ENCODE measurements at regions not wholly inside any gene's neighbourhood (a gene's known extent, or its start where the extent isn't known, plus 50 kb on each side); places are given as distances from the start of the nearest gene placed in this dataset.

DNA sequence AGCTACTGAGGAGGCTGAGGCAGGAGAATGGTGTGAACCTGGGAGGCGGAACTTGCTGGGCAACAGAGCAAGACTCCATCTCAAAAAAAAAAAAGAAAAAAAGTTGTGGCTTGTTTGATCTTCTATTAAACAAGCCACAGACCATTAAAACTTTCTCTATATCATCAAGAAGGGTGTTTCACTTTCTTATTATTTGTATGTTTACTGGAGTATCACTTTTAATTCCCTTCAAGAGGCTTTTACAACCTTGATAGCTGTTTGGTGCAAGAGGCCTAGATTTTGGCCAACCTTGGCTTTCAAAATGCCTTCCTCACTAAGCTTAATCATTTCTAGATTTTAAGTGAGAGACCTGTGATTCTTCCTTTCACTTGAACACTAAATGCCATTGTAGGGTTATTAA, 339.1 kb downstream of the TSN start:
- H3K4me3 ChIP-seq = no peak overlapping the region
- intact Hi-C loops (cut with micrococcal nuclease; ENCODE audit: unreplicated experiment) = no loop called here
- H2AFZ ChIP-seq = no peak overlapping the region
- POLR2A ChIA-PET (ENCODE audit: unreplicated experiment) = no interaction called here
- H3K4me1 ChIP-seq (replicated peaks; ENCODE audit: insufficient read depth) = no peaks in the 10 kb centered on the region
- H3K9me3 ChIP-seq (ENCODE audit: insufficient read depth, low read depth) = no peaks in the 10 kb centered on the region
- no peak for DNase-seq
- H3K27me3 ChIP-seq (ENCODE audit: insufficient read depth, low read depth) = 0 out of 2 replicates have a peak, but pooled peaks cover 19% of the 10 kb centered on the region
- no peak for TF ChIP-seq CTCF (conservative IDR thresholded peaks at IDR 0.05)
- TF ChIP-seq EZH2 (IDR thresholded peaks at IDR 0.05; ENCODE audit: low read depth) = no peak
- no TSS peak for BruUV-seq (replicated peaks)
- no peaks in the 10 kb centered on the region for H3K9me2 ChIP-seq (ENCODE audit: insufficient read depth)
- no peak overlapping the region for H3K4me2 ChIP-seq
- H3F3A ChIP-seq (ENCODE audit: insufficient read depth, low read depth) = no peaks in the 10 kb centered on the region
- CTCF ChIA-PET = no interaction called here
- H4K20me1 ChIP-seq (ENCODE audit: insufficient read depth) = peaks cover 4% of the 10 kb centered on the region; the same call in 1 of the 2 replicates
- no peak overlapping the region for H3K27ac ChIP-seq
- no peaks in the 10 kb centered on the region for H3K79me2 ChIP-seq (ENCODE audit: low read depth)
- no peaks in the 10 kb centered on the region for H3K36me3 ChIP-seq (ENCODE audit: low read depth)

GRCh38 chr2:122096761-122097160, 341.3 kb downstream of the TSN start:
- intact Hi-C loops (cut with micrococcal nuclease; ENCODE audit: unreplicated experiment) = no loop called here
- H3K27me3 ChIP-seq (ENCODE audit: insufficient read depth, low read depth) = 0 out of 2 replicates have a peak, but pooled peaks cover 19% of the 10 kb centered on the region
- H3K4me1 ChIP-seq (replicated peaks; ENCODE audit: insufficient read depth) = no peaks in the 10 kb centered on the region
- H3F3A ChIP-seq (ENCODE audit: insufficient read depth, low read depth) = no peaks in the 10 kb centered on the region
- no peaks in the 10 kb centered on the region for H3K36me3 ChIP-seq (ENCODE audit: low read depth)
- H3K79me2 ChIP-seq (ENCODE audit: low read depth) = no peaks in the 10 kb centered on the region
- no peak overlapping the region for H3K4me3 ChIP-seq
- no peaks in the 10 kb centered on the region for H3K9me3 ChIP-seq (ENCODE audit: insufficient read depth, low read depth)
- H3K4me2 ChIP-seq = no peak overlapping the region
- no peak overlapping the region for H2AFZ ChIP-seq
- no TSS peak for BruUV-seq (replicated peaks)
- ChIA-PET CTCF (no interaction called here), POLR2A (ENCODE audit: unreplicated experiment) (no interaction called here)
- no peaks in the 10 kb centered on the region; the same call in 1 of the 2 replicates for H4K20me1 ChIP-seq (ENCODE audit: insufficient read depth)
- no peak overlapping the region for H3K27ac ChIP-seq
- no peak for DNase-seq
- TF ChIP-seq EZH2 (IDR thresholded peaks at IDR 0.05; ENCODE audit: low read depth) (no peak), CTCF (conservative IDR thresholded peaks at IDR 0.05) (no peak)
- no peaks in the 10 kb centered on the region for H3K9me2 ChIP-seq (ENCODE audit: insufficient read depth)

- no peak for DNase-seq
- intact Hi-C loops (cut with micrococcal nuclease; ENCODE audit: unreplicated experiment) = no loop called here
- TF ChIP-seq CTCF (conservative IDR thresholded peaks at IDR 0.05) (no peak), EZH2 (IDR thresholded peaks at IDR 0.05; ENCODE audit: low read depth) (no peak)
- no TSS peak for BruUV-seq (replicated peaks)
- Histone ChIP-seq H3K79me2 (ENCODE audit: low read depth) (no peaks in the 10 kb centered on the region), H3K4me3 (no peak overlapping the region), H3K27me3 (ENCODE audit: insufficient read depth, low read depth) (0 out of 2 replicates have a peak, but pooled peaks cover 9% of the 10 kb centered on the region), H3K9me3 (ENCODE audit: insufficient read depth, low read depth) (no peaks in the 10 kb centered on the region), H3K4me2 (no peak overlapping the region), H3K36me3 (ENCODE audit: low read depth) (no peaks in the 10 kb centered on the region), H2AFZ (no peak overlapping the region), H3K27ac (no peak overlapping the region), H3F3A (ENCODE audit: insufficient read depth, low read depth) (no peaks in the 10 kb centered on the region), H3K4me1 (replicated peaks; ENCODE audit: insufficient read depth) (no peaks in the 10 kb centered on the region), H3K9me2 (ENCODE audit: insufficient read depth) (no peaks in the 10 kb centered on the region), H4K20me1 (ENCODE audit: insufficient read depth) (no peaks in the 10 kb centered on the region)
- ChIA-PET POLR2A (ENCODE audit: unreplicated experiment) (no interaction called here), CTCF (no interaction called here)
These were observed 342.9 kb downstream of the TSN start for GRCh38 chr2:122098306-122098705.

All from PC-9 (cell line).